ENCODE measurements at regions not wholly inside any gene's neighbourhood (a gene's known extent, or its start where the extent isn't known, plus 50 kb on each side); places are given as distances from the start of the nearest gene placed in this dataset.
"Not testable (repeated sequence)": the region's sequence is repeated elsewhere in the genome, so short reads cannot be mapped to it uniquely, and the experiment has no call there.

GRCh38 chr6:166806217-166806838, 150.0 kb downstream of the RNASET2 start:
- DNase-seq (ENCODE audit: low spot score): no peak

- DNase-seq (ENCODE audit: low spot score): no peak
Measured at GRCh38 chr6:166803471-166803870, 152.9 kb downstream of the RNASET2 start.

DNA sequence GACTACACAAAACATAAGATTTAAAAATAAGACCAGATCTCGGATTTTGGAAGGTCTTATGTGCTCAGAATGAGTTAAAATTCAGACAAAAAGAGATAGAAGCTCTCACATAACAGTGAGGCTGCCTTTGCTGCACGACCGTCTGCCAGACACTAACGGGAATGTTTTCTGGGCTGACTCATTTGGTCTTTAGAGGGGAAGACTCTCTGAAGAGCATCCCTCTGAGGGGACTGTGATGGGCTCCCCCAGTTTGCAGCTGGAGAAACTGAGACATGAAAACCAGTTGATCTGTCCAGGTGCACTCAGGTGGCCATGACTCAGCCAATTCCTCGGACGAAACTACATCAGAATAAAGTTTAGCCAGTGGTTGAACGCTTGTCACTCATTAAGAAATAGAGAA, 153.9 kb downstream of the RNASET2 start:
- DNase-seq (ENCODE audit: low spot score): no peak

GRCh38 chr6:166800137-166800536, 156.2 kb downstream of the RNASET2 start:
- DNase-seq (ENCODE audit: low spot score): no peak

DNA sequence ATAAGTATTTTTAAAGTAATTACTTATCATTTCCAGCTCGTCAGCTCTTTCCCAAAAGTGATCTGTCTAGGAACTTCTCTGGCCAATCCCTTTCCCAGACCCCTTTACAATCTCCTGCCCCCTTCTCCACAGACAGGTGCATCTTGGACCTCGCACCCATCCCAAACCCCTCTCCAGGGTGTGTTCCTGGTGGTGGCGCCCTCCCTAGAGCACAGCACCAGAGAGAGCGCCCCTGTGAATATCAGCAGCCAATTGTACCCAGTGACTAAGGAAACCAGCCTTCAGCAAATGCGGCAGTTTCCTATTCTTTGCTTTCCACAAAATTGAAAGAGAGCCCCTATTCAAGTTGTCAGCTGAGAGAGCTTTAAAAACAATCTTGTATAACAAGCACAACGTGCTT, 157.7 kb downstream of the RNASET2 start:
- no peak for DNase-seq (ENCODE audit: low spot score)

DNA sequence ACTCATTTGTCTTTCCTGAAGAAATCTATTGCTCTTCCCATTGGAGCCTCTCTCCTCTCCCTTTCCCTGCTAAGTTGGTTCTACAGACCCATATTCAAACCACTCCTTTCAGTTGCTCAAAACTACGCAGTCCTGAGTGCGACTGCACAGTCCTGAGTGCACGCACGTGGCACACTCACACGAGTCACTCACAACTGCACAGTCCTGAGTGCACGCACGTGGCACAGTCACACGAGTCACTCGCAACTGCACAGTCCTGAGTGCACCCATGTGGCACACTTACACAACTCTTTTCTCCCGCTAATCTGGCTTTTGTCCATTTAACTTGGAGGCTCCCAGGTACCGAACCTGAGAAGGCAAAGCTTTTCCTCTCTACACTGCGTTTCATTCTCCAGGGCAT, 159.7 kb downstream of the RNASET2 start:
- DNase-seq (ENCODE audit: low spot score): no peak

DNA sequence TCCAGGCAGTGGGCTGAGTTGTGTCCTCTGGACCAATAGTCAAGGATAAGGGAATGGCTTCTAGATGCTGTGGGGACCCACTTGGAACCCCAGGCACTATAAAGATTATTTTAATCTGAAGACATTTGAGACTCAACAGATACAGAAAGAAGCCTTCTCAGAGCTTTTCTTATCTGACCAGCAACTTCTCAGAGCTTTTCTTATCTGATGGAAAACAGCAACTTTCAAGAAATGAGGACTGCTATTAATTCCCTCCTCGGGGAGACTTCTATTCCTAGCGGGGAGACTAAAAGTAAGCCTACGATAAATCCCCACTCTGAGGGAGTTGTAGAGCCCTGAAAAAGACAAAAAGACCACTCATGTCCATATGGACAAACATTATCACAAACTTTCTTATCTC, 160.5 kb downstream of the RNASET2 start:
- DNase-seq (ENCODE audit: low spot score): no peak

DNA sequence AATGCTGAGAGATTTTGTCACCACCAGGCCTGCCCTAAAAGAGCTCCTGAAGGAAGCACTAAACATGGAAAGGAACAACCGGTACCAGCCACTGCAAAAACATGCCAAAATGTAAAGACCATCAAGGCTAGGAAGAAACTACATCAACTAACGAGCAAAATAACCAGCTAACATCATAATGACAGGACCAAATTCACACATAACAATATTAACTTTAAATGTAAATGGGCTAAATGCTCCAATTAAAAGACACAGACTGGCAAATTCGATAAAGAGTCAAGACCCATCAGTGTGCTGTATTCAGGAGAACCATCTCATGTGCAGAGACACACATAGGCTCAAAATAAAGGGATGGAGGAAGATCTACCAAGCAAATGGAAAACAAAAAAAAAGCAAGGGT, 163.8 kb upstream of the RPS6KA2 start:
- DNase-seq (ENCODE audit: low spot score): not testable (repeated sequence)

DNA sequence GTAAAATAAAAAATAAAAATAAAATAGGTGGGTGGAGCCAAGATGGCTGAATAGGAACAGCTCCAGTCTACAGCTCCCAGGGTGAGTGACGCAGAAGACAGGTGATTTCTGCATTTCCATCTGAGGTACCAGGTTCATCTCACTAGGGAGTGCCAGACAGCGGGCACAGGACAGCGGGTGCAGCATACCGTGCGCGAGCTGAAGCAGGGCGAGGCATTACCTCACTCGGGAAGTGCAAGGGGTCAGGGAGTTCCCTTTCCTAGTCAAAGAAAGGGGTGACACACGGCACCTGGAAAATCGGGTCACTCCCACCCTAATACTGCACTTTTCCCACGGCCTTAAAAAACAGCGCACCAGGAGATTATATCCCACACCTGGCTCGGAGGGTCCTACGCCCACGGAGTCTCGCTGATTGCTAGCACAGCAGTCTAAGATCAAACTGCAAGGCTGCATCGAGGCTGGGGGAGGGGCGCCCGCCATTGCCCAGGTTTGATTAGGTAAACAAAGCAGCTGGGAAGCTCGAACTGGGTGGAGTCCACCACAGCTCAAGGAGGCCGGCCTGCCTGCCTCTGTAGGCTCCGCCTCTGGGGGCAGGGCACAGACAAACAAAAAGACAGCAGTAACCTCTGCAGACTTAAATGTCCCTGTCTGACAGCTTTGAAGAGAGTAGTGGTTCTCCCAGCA, 161.9 kb upstream of the RPS6KA2 start:
- not testable (repeated sequence) for DNase-seq (ENCODE audit: low spot score)

DNA sequence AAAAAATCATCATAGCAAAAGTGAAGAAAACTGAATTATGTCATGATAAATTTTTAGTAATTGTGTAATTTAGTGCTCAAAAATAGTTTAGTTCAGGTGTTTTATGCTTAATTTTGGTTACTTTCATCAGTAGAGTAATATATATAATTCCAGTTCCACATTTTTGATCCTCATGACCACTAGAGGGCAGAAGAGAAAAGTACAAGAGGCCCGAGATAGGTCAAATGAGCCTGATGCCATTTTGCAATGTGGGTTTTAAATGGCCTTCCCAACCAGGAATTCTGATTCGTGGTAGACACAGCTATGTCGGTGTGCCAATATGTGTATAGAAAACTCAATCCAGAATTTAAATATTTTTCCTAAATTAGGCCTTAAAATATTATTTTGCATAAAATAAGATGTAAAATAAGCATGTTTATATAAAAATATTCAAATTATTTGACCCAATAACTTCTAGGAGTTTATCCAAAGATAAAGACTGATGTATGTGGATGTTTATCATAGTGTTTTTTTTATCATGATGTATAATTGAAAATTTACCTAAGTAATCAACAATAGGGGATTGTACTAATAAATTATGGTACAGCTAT, 159.7 kb upstream of the RPS6KA2 start:
- peak; percentile 77 for DNase-seq (ENCODE audit: low spot score)

- DNase-seq (ENCODE audit: low spot score): no peak
Measured at GRCh38 chr6:166785131-166785530, 158.1 kb upstream of the RPS6KA2 start.

GRCh38 chr6:166784691-166785090, 157.6 kb upstream of the RPS6KA2 start:
- no peak for DNase-seq (ENCODE audit: low spot score)

DNA sequence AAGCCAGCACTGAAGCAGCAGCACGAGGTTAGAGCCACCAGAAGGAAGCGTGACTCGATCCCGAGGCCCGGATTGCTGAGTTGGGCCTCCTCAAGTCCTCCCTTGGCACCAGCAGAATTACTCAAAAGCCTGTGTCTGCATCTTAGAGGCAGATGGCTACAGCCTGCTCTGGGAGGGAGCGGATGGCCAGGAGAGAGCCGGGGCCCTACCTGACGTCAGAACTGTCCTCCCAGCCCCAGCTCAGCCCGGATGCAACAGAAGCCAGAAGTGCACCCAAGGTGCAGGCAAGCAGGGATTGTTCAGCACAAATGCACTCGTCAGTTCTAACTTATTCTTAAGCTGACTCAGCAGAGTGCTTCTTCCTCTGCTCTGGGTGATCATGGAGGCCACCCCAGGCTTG, 155.5 kb upstream of the RPS6KA2 start:
- DNase-seq (ENCODE audit: low spot score): no peak

GRCh38 chr6:166781331-166781730, 154.3 kb upstream of the RPS6KA2 start:
- no peak for DNase-seq (ENCODE audit: low spot score)

DNA sequence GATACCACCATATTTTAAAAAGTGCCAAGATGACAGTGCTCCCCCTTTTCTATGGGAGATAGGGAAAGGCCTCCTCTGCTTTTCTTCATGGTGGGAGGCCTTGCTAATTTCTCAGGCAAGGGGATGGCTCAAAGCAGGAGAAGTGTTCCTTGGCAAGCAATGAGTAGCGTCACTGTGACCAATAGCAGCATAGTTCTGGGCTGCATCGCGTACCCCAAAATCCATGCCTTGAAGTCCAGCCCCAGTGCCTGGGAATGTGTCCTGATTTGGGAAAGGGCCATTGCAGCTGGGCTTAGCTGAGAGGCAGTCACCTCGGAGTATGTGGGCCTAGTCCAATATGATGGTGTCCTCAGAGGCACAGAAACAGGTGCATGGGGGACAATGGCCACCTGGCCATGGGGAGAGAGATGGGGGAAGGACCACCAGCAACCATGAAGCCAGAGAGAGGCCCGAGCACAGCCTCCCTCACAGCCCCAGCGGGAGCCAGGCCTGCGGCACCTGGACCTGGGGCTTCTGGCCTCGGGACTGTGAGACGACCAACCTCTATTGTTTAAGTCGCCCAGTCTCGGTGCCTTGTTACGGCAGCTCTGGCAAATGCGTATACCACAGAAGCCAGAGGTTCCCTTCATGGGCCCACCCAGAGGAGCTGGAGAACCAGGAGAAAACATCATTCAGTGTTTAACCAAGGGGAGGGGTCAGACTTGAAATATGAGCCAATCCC, 153.1 kb upstream of the RPS6KA2 start:
- no peak for DNase-seq (ENCODE audit: low spot score)

GRCh38 chr6:166779381-166779780, 152.3 kb upstream of the RPS6KA2 start:
- no peak for DNase-seq (ENCODE audit: low spot score)

DNA sequence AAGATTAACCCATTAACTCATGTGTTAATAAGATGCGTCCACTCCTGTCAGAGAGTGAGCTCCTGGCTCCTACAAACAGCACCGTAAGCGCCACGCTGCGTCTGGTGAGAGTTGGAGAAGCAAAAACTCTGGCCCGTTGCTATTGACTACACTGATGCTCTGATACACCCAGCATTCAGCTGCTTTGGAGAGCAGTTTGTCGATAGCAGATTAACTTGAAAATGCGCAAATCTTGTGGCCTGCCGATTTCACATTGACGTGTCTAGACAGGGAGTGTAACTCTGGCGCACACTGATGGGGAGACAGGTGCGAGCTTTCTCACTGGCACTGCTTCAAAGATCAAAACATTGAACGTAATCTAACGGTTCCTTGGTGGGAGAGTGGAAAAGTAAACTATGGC, 151.7 kb upstream of the RPS6KA2 start:
- DNase-seq (ENCODE audit: low spot score): no peak

DNA sequence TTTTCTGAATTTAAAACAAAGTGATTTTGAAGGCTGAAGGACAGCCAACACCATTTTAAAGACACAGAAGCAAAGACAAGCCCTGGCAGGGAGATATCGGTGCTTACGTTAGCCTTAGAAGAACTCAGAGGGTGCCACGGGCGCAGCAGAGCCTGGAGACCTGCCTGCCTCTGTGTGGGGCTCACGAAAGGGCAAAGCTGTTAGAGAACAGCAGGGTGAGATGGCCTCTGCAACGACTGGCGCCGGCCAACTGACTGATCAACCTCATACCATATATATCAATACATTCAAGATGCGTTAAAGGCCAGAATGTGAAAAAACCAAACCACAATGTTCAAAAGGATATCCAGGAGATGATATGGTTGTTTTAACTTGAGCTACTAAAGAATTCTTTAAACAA, 151.0 kb upstream of the RPS6KA2 start:
- no peak for DNase-seq (ENCODE audit: low spot score)

DNA sequence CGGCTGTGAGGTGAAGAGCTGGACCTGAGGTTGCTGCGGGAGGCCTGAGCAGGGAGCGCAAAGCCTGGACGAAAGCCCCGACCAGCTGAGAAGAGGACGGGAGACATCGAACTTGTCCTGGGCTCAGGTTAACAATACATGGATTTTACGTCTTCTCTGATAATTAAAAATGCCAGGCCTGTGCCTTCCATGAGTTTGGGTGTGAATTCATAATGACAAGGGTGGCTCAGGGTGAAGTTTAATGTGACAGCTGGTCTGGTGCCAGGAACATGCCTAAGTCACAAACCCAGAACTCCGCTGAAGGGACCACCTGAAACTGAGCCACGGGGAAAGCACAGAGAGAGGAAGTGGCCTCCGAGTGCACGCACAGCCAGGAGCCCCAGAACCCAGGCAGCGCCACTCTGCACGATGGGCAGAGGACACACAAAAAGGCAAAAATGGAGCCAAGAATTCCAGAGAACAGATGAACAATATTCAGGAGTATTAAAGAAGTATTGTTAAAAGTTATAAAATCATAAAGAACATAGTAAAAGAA, 150.1 kb upstream of the RPS6KA2 start:
- DNase-seq (ENCODE audit: low spot score): no peak

DNA sequence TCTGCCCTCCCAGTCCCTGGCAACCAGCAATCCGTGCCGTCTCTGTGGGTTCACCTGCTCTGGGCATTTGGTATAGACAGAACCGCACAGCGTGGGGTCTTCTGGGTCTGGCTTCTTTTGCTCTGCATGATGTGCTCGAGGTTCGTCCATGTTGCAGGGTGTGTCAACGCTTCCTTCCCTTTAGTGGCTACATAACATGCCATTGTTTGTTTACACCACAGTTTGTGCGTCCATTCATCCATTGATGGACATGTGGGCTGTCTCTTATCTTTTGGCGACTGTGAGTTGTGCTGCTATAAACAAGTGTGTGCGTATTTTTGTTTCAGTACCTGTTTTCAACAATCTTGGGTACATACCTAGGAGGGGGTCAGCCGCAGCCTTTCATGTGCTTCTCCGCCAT, 149.5 kb upstream of the RPS6KA2 start:
- DNase-seq (ENCODE audit: low spot score): no peak

GRCh38 chr6:166775923-166776220, 148.8 kb upstream of the RPS6KA2 start:
- no peak for DNase-seq (ENCODE audit: low spot score)

- DNase-seq (ENCODE audit: low spot score): peak; percentile 87
Measured at GRCh38 chr6:166775180-166775922, 148.3 kb upstream of the RPS6KA2 start.

Data from GM03348 (cell line).